GM12865 (cell line): ENCODE measurements at regions not wholly inside any gene's neighbourhood (a gene's known extent, or its start where the extent isn't known, plus 50 kb on each side); places are given as distances from the start of the nearest gene placed in this dataset.

Experiments
- DNase-seq: peaks from one replicate; pipeline ENCODE4 v3.0.0; 2010; ENCODE audit warnings: low read depth
- H3K4me3 ChIP-seq: 2 replicates; pipeline ENCODE4 v1.5.1; 2011; ENCODE audit warnings: mild to moderate bottlenecking, low read depth, low read length, control low read depth
- CTCF ChIP-seq: IDR thresholded peaks from 2 replicates; pipeline ENCODE4 v1.5.1; 2011; ENCODE audit warnings: low read length, control low read depth, low read depth, inconsistent platforms; ENCODE audit not compliant: insufficient read depth; ENCODE audit errors: missing control alignments

- TF ChIP-seq CTCF, result no peak
- DNase-seq, result no peak
- H3K4me3 ChIP-seq, result no peak overlapping the region
These were observed 315.9 kb upstream of the TGFBR2 start for GRCh38 chr3:30290479-30290878.

- no peak for DNase-seq
- no peak overlapping the region for H3K4me3 ChIP-seq
- TF ChIP-seq CTCF, result no peak
These were observed 314.1 kb upstream of the TGFBR2 start for GRCh38 chr3:30292192-30292893.

- no peak overlapping the region for H3K4me3 ChIP-seq
- no peak for DNase-seq
- no peak for TF ChIP-seq CTCF
These were observed 312.7 kb upstream of the TGFBR2 start for GRCh38 chr3:30293621-30294240.

- no peak overlapping the region for H3K4me3 ChIP-seq
- TF ChIP-seq CTCF, result no peak
- DNase-seq, result no peak
These were observed 312.1 kb upstream of the TGFBR2 start for GRCh38 chr3:30294241-30294667.

GRCh38 chr3:30297112-30297511 is 309.3 kb upstream of the TGFBR2 start:
- DNase-seq, result no peak
- H3K4me3 ChIP-seq, result no peak overlapping the region
- no peak for TF ChIP-seq CTCF

GRCh38 chr3:30299674-30300385 is 306.6 kb upstream of the TGFBR2 start:
- no peak for DNase-seq
- no peak for TF ChIP-seq CTCF
- no peak overlapping the region for H3K4me3 ChIP-seq
